Osteoblast (primary cell): ENCODE measurements at regions not wholly inside any gene's neighbourhood (a gene's known extent, or its start where the extent isn't known, plus 50 kb on each side); places are given as distances from the start of the nearest gene placed in this dataset.

Source experiments
- DNase-seq: peaks from one replicate; pipeline ENCODE4 v3.0.0; 2011; ENCODE audit warnings: low spot score, mixed read lengths; ENCODE audit not compliant: insufficient read length; ENCODE audit errors: missing footprints
- H2AFZ ChIP-seq: 2 replicates; pipeline ENCODE4 v1.6.0; 2011; ENCODE audit warnings: mild to moderate bottlenecking, low read length
- H3K27ac ChIP-seq: 2 replicates; pipeline ENCODE4 v1.5.1; 2011; ENCODE audit warnings: mild to moderate bottlenecking, low read depth, low read length, moderate library complexity
- H3K27me3 ChIP-seq: 2 replicates; pipeline ENCODE4 v1.6.0; 2012; ENCODE audit warnings: mild to moderate bottlenecking, control low read depth, inconsistent platforms, low read length, moderate library complexity; ENCODE audit not compliant: insufficient read depth
- H3K36me3 ChIP-seq: 2 replicates; pipeline ENCODE4 v1.5.1; 2011; ENCODE audit warnings: mild to moderate bottlenecking, low read length, control low read depth, moderate library complexity; ENCODE audit not compliant: insufficient read depth
- H3K4me1 ChIP-seq: 2 replicates; pipeline ENCODE4 v1.5.1; 2011; ENCODE audit warnings: mild to moderate bottlenecking, low read length, control low read depth, moderate library complexity; ENCODE audit not compliant: insufficient read depth
- H3K4me2 ChIP-seq: 2 replicates; pipeline ENCODE4 v1.6.0; 2011; ENCODE audit warnings: mild to moderate bottlenecking, low read length; ENCODE audit not compliant: insufficient read depth
- H3K4me3 ChIP-seq: fragments of 200-600 bp; sonication (generic); 3 replicates; pipeline ENCODE4 v1.5.1; 2012; ENCODE audit warnings: mild to moderate bottlenecking, low read length, inconsistent platforms; ENCODE audit not compliant: insufficient read depth
- H3K79me2 ChIP-seq: 2 replicates; pipeline ENCODE4 v1.6.0; 2012; ENCODE audit warnings: mild to moderate bottlenecking, low read length, control low read depth, inconsistent platforms; ENCODE audit not compliant: insufficient read depth
- H3K9me3 ChIP-seq: 2 replicates; pipeline ENCODE4 v1.5.1; 2011; ENCODE audit warnings: low read depth, low read length, control low read depth
- H4K20me1 ChIP-seq: 2 replicates; pipeline ENCODE4 v1.6.0; 2012; ENCODE audit warnings: mild to moderate bottlenecking, low read length, control low read depth; ENCODE audit not compliant: insufficient read depth
- TF ChIP-seq, protein P1 (sequence below): IDR thresholded peaks from 2 replicates; pipeline ENCODE4 v1.5.1; 2011; ENCODE audit warnings: mild to moderate bottlenecking, low read depth, low read length, moderate library complexity; ENCODE audit errors: extremely low read depth

- Histone ChIP-seq H3K79me2 (no peaks in the 10 kb centered on the region), H3K27ac (no peak overlapping the region), H3K27me3 (peaks cover 1% of the 10 kb centered on the region), H3K4me2 (peak overlapping the region; percentile 10), H3K9me3 (no peaks in the 10 kb centered on the region), H3K4me3 (no peak overlapping the region), H3K36me3 (no peaks in the 10 kb centered on the region), H2AFZ (peak overlapping the region; percentile 80), H3K4me1 (peaks cover 5% of the 10 kb centered on the region), H4K20me1 (no peaks in the 10 kb centered on the region)
- TF ChIP-seq, protein P1, sequence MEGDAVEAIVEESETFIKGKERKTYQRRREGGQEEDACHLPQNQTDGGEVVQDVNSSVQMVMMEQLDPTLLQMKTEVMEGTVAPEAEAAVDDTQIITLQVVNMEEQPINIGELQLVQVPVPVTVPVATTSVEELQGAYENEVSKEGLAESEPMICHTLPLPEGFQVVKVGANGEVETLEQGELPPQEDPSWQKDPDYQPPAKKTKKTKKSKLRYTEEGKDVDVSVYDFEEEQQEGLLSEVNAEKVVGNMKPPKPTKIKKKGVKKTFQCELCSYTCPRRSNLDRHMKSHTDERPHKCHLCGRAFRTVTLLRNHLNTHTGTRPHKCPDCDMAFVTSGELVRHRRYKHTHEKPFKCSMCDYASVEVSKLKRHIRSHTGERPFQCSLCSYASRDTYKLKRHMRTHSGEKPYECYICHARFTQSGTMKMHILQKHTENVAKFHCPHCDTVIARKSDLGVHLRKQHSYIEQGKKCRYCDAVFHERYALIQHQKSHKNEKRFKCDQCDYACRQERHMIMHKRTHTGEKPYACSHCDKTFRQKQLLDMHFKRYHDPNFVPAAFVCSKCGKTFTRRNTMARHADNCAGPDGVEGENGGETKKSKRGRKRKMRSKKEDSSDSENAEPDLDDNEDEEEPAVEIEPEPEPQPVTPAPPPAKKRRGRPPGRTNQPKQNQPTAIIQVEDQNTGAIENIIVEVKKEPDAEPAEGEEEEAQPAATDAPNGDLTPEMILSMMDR = no peak
- DNase-seq = peak; percentile 44
These were observed 129.1 kb upstream of the HS3ST2 start for GRCh38 chr16:22684574-22685458.

DNA sequence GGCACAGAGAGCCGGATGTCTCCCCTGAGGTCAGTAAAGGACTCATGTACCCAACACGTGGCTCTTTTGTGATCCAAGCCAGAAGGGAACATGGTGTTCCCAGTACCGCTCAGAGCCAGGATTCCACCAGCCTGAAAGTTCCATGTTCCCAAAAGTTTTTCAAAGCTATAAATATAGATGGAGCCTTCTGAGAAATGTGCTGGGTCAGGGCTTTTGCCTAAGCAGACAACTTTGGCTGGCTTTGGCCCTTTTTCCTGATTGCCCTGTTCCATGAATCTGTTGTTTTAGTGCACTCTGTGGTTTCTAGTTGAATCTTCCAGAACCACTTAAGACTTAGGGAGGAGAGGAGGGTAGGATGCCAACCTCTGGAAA, 128.5 kb upstream of the HS3ST2 start:
- Histone ChIP-seq H3K27ac (no peak overlapping the region), H3K4me1 (peaks cover 5% of the 10 kb centered on the region), H4K20me1 (no peaks in the 10 kb centered on the region), H3K9me3 (no peaks in the 10 kb centered on the region), H3K27me3 (no peaks in the 10 kb centered on the region), H2AFZ (peak overlapping the region; percentile 80), H3K36me3 (no peaks in the 10 kb centered on the region), H3K4me2 (no peak overlapping the region), H3K4me3 (no peak overlapping the region), H3K79me2 (no peaks in the 10 kb centered on the region)
- TF ChIP-seq, protein P1 = no peak
- DNase-seq = peak; percentile 62

DNA sequence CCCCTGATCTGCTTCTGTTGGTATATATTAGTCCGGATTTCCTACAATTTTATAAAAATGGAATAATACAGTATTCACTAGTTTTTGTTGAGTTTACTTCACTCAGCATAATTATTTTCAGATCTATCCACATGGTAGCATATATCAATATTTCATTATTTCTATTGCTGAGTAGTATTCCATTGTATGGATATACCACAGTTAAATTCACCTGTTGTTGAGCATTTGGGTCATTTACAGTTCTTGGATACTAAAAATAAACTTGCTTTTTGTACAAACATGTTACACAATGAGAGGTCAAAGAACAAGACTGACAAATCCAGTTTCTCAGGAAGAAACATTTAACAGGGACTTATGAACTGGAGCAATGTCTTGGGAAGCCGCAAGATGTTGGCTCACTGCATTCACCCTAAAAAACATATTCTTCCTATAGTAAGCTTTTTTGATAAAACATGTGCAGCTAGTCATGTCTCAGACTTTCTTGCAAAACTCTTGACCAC, 126.9 kb upstream of the HS3ST2 start:
- no peak for DNase-seq

GRCh38 chr16:22688463-22688862, 125.5 kb upstream of the HS3ST2 start:
- no peak for DNase-seq

More for the DNA sequence above, 126.9 kb upstream of the HS3ST2 start:
- H3K79me2 ChIP-seq = no peaks in the 10 kb centered on the region
- H3K27ac ChIP-seq = no peak overlapping the region
- H3K4me1 ChIP-seq = peaks cover 5% of the 10 kb centered on the region
- no peaks in the 10 kb centered on the region for H3K9me3 ChIP-seq
- no peak overlapping the region for H2AFZ ChIP-seq
- H3K36me3 ChIP-seq = no peaks in the 10 kb centered on the region
- no peaks in the 10 kb centered on the region for H4K20me1 ChIP-seq
- TF ChIP-seq, protein P1 = no peak
- no peaks in the 10 kb centered on the region for H3K27me3 ChIP-seq
- no peak overlapping the region for H3K4me2 ChIP-seq
- H3K4me3 ChIP-seq = no peak overlapping the region

More at GRCh38 chr16:22688463-22688862, 125.5 kb upstream of the HS3ST2 start:
- no peaks in the 10 kb centered on the region for H3K9me3 ChIP-seq
- H3K4me2 ChIP-seq = no peak overlapping the region
- no peaks in the 10 kb centered on the region for H3K36me3 ChIP-seq
- peaks cover 5% of the 10 kb centered on the region for H3K4me1 ChIP-seq
- H3K79me2 ChIP-seq = no peaks in the 10 kb centered on the region
- no peaks in the 10 kb centered on the region for H3K27me3 ChIP-seq
- no peak overlapping the region for H2AFZ ChIP-seq
- TF ChIP-seq, protein P1 = no peak
- no peak overlapping the region for H3K27ac ChIP-seq
- H3K4me3 ChIP-seq = no peak overlapping the region
- no peaks in the 10 kb centered on the region for H4K20me1 ChIP-seq
